ENCODE measurements at regions not wholly inside any gene's neighbourhood (a gene's known extent, or its start where the extent isn't known, plus 50 kb on each side); places are given as distances from the start of the nearest gene placed in this dataset.
"Not testable (repeated sequence)": the region's sequence is repeated elsewhere in the genome, so short reads cannot be mapped to it uniquely, and the experiment has no call there.

DNA sequence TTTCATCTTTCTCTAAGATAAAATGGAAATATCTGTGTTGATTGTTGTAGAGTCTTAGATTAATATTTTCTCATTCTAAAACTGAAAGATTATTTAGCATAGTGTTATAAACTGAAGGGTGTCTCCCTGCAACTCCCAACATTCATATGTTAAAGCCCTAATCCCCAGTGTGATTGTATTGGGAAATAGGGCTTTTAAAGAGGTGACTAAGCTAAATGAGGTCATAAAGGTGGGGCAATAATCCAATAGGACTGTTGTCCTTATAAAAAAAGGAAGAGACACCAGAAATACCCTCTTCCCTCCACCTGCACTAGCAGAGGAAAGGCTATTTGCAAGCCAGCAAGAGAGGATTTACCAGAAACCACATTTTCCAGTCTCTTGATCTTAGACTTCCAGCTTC, 1626.4 kb downstream of the C4orf33 start:
- no peaks in the 10 kb centered on the region for H3K4me1 ChIP-seq (ENCODE audit: control insufficient read depth, insufficient read depth, low read length)
- no peaks in the 10 kb centered on the region for H3K36me3 ChIP-seq (ENCODE audit: control insufficient read depth, insufficient read depth, low read length)
- no peaks in the 10 kb centered on the region for H3K9me3 ChIP-seq (ENCODE audit: control insufficient read depth, insufficient read depth, low read length)
- no peaks in the 10 kb centered on the region for H3K27me3 ChIP-seq (ENCODE audit: control insufficient read depth, insufficient read depth, low read length)
- H3K4me3 ChIP-seq (ENCODE audit: low read length) = no peak overlapping the region
- H3K27ac ChIP-seq (ENCODE audit: low read length) = no peak overlapping the region
- DNase-seq (ENCODE audit: low read depth, low spot score) = no peak

- no peak overlapping the region for H3K27ac ChIP-seq (ENCODE audit: low read length)
- H3K4me1 ChIP-seq (ENCODE audit: control insufficient read depth, insufficient read depth, low read length) = no peaks in the 10 kb centered on the region
- no peaks in the 10 kb centered on the region for H3K36me3 ChIP-seq (ENCODE audit: control insufficient read depth, insufficient read depth, low read length)
- no peaks in the 10 kb centered on the region for H3K9me3 ChIP-seq (ENCODE audit: control insufficient read depth, insufficient read depth, low read length)
- H3K4me3 ChIP-seq (ENCODE audit: low read length) = no peak overlapping the region
- WGBS (ENCODE audit: insufficient coverage, insufficient read length) = no CpG with 5 or more reads among the region's 7 CpGs
- H3K27me3 ChIP-seq (ENCODE audit: control insufficient read depth, insufficient read depth, low read length) = no peaks in the 10 kb centered on the region
- DNase-seq (ENCODE audit: low read depth, low spot score) = no peak
These were observed 1640.7 kb downstream of the C4orf33 start for GRCh38 chr4:130736436-130737185.

- no CpG with 5 or more reads among the region's 3 CpGs for WGBS (ENCODE audit: insufficient coverage, insufficient read length)
- no peaks in the 10 kb centered on the region for H3K9me3 ChIP-seq (ENCODE audit: control insufficient read depth, insufficient read depth, low read length)
- H3K36me3 ChIP-seq (ENCODE audit: control insufficient read depth, insufficient read depth, low read length) = no peaks in the 10 kb centered on the region
- no peak overlapping the region for H3K4me3 ChIP-seq (ENCODE audit: low read length)
- no peaks in the 10 kb centered on the region for H3K27me3 ChIP-seq (ENCODE audit: control insufficient read depth, insufficient read depth, low read length)
- H3K27ac ChIP-seq (ENCODE audit: low read length) = no peak overlapping the region
- no peaks in the 10 kb centered on the region for H3K4me1 ChIP-seq (ENCODE audit: control insufficient read depth, insufficient read depth, low read length)
- no peak for DNase-seq (ENCODE audit: low read depth, low spot score)
These were observed 1642.3 kb downstream of the C4orf33 start for GRCh38 chr4:130738233-130738632.

DNA sequence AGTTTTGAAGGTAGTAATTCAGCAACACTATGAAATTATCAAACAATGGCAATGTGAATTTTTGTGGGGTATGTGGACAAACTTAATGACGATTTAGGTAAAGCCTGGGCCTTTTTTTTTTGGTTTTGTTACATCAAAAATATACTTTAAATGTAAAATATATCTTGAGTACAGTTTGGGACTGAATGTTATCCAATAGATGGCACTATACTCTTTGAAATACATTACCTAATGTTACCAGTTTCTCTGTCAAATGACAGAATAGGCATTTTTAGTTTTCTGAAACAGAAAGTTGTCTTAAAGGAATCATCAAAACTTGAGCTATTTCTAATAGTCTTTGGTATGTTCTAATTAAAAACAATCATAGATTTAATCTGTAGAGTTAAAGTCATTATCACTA, 1651.9 kb downstream of the C4orf33 start:
- Histone ChIP-seq H3K36me3 (ENCODE audit: control insufficient read depth, insufficient read depth, low read length) (no peaks in the 10 kb centered on the region), H3K27me3 (ENCODE audit: control insufficient read depth, insufficient read depth, low read length) (no peaks in the 10 kb centered on the region), H3K4me3 (ENCODE audit: low read length) (no peak overlapping the region), H3K27ac (ENCODE audit: low read length) (no peak overlapping the region), H3K9me3 (ENCODE audit: control insufficient read depth, insufficient read depth, low read length) (no peaks in the 10 kb centered on the region), H3K4me1 (ENCODE audit: control insufficient read depth, insufficient read depth, low read length) (no peaks in the 10 kb centered on the region)
- DNase-seq (ENCODE audit: low read depth, low spot score) = no peak
- WGBS (ENCODE audit: insufficient coverage, insufficient read length) = no CpG with 5 or more reads among the region's 1 CpG

- DNase-seq (ENCODE audit: low read depth, low spot score) = no peak
- WGBS (ENCODE audit: insufficient coverage, insufficient read length) = no CpG with 5 or more reads among the region's 2 CpGs
- Histone ChIP-seq H3K27ac (ENCODE audit: low read length) (no peak overlapping the region), H3K9me3 (ENCODE audit: control insufficient read depth, insufficient read depth, low read length) (no peaks in the 10 kb centered on the region), H3K27me3 (ENCODE audit: control insufficient read depth, insufficient read depth, low read length) (no peaks in the 10 kb centered on the region), H3K4me1 (ENCODE audit: control insufficient read depth, insufficient read depth, low read length) (no peaks in the 10 kb centered on the region), H3K4me3 (ENCODE audit: low read length) (no peak overlapping the region), H3K36me3 (ENCODE audit: control insufficient read depth, insufficient read depth, low read length) (no peaks in the 10 kb centered on the region)
These were observed 1658.0 kb downstream of the C4orf33 start for GRCh38 chr4:130753926-130754325.

DNA sequence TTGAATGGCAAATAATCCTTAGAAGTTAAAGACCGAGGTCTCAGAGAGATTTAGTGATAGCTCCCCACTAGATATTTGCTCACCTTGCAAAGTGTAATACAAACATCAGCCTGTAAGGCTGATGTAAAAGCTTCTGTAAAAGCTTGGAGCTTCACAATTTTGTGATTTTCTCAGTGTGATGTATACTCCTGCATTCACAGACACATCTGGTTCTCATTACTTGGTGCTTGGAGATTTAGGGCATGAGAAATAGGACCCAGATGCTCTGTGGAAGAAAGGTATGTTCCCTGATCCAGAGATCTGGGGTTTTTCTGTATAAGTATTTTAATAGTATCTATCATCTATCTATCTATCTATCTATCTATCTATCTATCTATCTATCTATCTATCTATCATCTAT, 1664.3 kb downstream of the C4orf33 start:
- no peaks in the 10 kb centered on the region for H3K9me3 ChIP-seq (ENCODE audit: control insufficient read depth, insufficient read depth, low read length)
- H3K36me3 ChIP-seq (ENCODE audit: control insufficient read depth, insufficient read depth, low read length) = no peaks in the 10 kb centered on the region

DNA sequence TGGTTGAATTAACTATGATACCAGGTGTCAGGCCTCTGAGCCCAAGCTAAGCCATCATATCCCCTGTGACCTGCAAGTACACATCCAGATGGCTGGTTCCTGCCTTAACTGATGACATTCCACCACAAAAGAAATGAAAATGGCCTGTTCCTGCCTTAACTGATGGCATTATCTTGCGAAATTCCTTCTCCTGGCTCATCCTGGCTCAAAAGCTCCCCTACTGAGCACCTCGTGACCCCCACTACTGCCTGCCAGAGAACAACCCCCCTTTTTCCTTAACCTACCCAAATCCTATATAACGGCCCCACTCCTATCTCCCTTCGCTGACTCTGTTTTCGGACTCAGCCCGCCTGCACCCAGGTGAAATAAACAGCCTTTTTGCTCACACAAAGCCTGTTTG, 1671.4 kb downstream of the C4orf33 start:
- H3K27me3 ChIP-seq (ENCODE audit: control insufficient read depth, insufficient read depth, low read length); H3K4me1 ChIP-seq (ENCODE audit: control insufficient read depth, insufficient read depth, low read length); H3K9me3 ChIP-seq (ENCODE audit: control insufficient read depth, insufficient read depth, low read length); H3K4me3 ChIP-seq (ENCODE audit: low read length); H3K36me3 ChIP-seq (ENCODE audit: control insufficient read depth, insufficient read depth, low read length); H3K27ac ChIP-seq (ENCODE audit: low read length): not testable (repeated sequence)
- DNase-seq (ENCODE audit: low read depth, low spot score) = peak; percentile 13
- WGBS (ENCODE audit: insufficient coverage, insufficient read length) = no CpG with 5 or more reads among the region's 6 CpGs

More for the DNA sequence above, 1664.3 kb downstream of the C4orf33 start:
- no peak for DNase-seq (ENCODE audit: low read depth, low spot score)
- no CpG with 5 or more reads among the region's 1 CpG for WGBS (ENCODE audit: insufficient coverage, insufficient read length)
- H3K27me3 ChIP-seq (ENCODE audit: control insufficient read depth, insufficient read depth, low read length) = no peaks in the 10 kb centered on the region
- no peaks in the 10 kb centered on the region for H3K4me1 ChIP-seq (ENCODE audit: control insufficient read depth, insufficient read depth, low read length)
- no peak overlapping the region for H3K4me3 ChIP-seq (ENCODE audit: low read length)
- no peak overlapping the region for H3K27ac ChIP-seq (ENCODE audit: low read length)

DNA sequence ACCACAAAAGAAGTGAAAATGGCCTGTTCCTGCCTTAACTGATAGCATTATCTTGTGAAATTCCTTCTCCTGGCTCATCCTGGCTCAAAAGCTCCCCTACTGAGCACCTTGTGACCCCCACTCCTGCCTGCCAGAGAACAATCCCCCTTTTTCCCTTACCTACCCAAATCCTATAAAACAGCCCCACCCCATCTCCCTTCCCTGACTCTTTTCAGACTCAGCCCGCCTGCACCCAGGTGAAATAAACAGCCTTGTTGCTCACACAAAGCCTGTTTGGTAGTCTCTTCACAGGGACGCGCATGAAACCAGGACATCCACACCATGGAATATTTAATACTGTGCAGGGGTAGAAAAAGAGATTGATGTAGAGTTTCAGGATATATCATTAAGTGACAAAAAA, 1677.0 kb downstream of the C4orf33 start:
- not testable (repeated sequence) for H3K4me1 ChIP-seq (ENCODE audit: control insufficient read depth, insufficient read depth, low read length); H3K36me3 ChIP-seq (ENCODE audit: control insufficient read depth, insufficient read depth, low read length); H3K27ac ChIP-seq (ENCODE audit: low read length); H3K4me3 ChIP-seq (ENCODE audit: low read length); DNase-seq (ENCODE audit: low read depth, low spot score); H3K27me3 ChIP-seq (ENCODE audit: control insufficient read depth, insufficient read depth, low read length); H3K9me3 ChIP-seq (ENCODE audit: control insufficient read depth, insufficient read depth, low read length)
- WGBS (ENCODE audit: insufficient coverage, insufficient read length) = no CpG with 5 or more reads among the region's 3 CpGs

DNA sequence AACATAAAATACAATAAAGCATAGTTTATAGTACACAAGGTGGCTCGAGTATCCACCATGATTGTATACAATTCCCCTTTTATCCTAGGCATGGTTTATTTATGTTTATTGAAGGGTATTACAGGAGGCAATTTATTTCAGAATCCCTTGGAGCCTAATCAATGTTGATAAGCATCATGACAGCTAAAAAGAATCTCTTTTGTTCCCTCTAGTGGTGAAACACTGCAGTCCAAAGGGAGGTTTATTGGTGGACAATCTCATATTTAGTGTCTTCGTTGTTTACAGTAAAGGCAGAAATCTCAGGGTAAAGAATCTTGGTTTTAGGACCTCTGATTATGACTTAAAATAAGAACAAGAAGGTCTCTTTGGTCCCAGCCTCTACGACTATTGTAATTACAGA, 1712.5 kb downstream of the C4orf33 start:
- Histone ChIP-seq H3K9me3 (ENCODE audit: control insufficient read depth, insufficient read depth, low read length) (no peaks in the 10 kb centered on the region), H3K4me1 (ENCODE audit: control insufficient read depth, insufficient read depth, low read length) (no peaks in the 10 kb centered on the region), H3K36me3 (ENCODE audit: control insufficient read depth, insufficient read depth, low read length) (no peaks in the 10 kb centered on the region), H3K4me3 (ENCODE audit: low read length) (no peak overlapping the region), H3K27ac (ENCODE audit: low read length) (no peak overlapping the region), H3K27me3 (ENCODE audit: control insufficient read depth, insufficient read depth, low read length) (no peaks in the 10 kb centered on the region)
- no peak for DNase-seq (ENCODE audit: low read depth, low spot score)
- WGBS (ENCODE audit: insufficient coverage, insufficient read length) = no CpG with 5 or more reads among the region's 3 CpGs

GRCh38 chr4:130812117-130812765, 1716.3 kb downstream of the C4orf33 start:
- no peak overlapping the region for H3K4me3 ChIP-seq (ENCODE audit: low read length)
- H3K27me3 ChIP-seq (ENCODE audit: control insufficient read depth, insufficient read depth, low read length) = no peaks in the 10 kb centered on the region
- H3K27ac ChIP-seq (ENCODE audit: low read length) = no peak overlapping the region
- H3K9me3 ChIP-seq (ENCODE audit: control insufficient read depth, insufficient read depth, low read length) = no peaks in the 10 kb centered on the region
- H3K4me1 ChIP-seq (ENCODE audit: control insufficient read depth, insufficient read depth, low read length) = no peaks in the 10 kb centered on the region
- H3K36me3 ChIP-seq (ENCODE audit: control insufficient read depth, insufficient read depth, low read length) = no peaks in the 10 kb centered on the region
- no CpG with 5 or more reads among the region's 2 CpGs for WGBS (ENCODE audit: insufficient coverage, insufficient read length)
- no peak for DNase-seq (ENCODE audit: low read depth, low spot score)

DNA sequence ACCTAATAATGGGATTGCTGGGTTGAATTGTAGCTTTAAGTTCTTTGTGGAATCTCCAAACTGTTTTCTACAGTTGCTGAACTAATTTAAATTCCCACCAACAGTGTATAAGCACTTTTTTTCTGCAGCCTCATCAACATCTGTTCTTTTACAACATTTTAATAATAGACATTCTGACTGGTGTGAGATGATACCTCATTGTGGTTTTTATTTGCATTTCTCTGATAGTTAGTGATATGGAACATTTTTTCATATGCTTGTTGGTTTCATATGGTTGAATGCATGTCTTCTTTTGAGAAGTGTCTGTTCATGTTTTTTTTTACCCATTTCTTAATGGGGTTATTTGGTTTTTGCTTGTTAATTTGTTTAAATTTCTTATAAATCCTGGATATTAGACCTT, 1718.9 kb downstream of the C4orf33 start:
- Histone ChIP-seq H3K4me3 (ENCODE audit: low read length) (no peak overlapping the region), H3K9me3 (ENCODE audit: control insufficient read depth, insufficient read depth, low read length) (no peaks in the 10 kb centered on the region), H3K36me3 (ENCODE audit: control insufficient read depth, insufficient read depth, low read length) (no peaks in the 10 kb centered on the region), H3K27ac (ENCODE audit: low read length) (no peak overlapping the region), H3K4me1 (ENCODE audit: control insufficient read depth, insufficient read depth, low read length) (no peaks in the 10 kb centered on the region), H3K27me3 (ENCODE audit: control insufficient read depth, insufficient read depth, low read length) (no peaks in the 10 kb centered on the region)
- no peak for DNase-seq (ENCODE audit: low read depth, low spot score)

Measured in iPS DF 6.9 (cell line).